Ovary (tissue), 7 donors: ENCODE measurements at regions not wholly inside any gene's neighbourhood (a gene's known extent, or its start where the extent isn't known, plus 50 kb on each side); places are given as distances from the start of the nearest gene placed in this dataset.

Source experiments
- DNase-seq, 5 donors: peaks; one replicate each; pipeline ENCODE4 v3.0.0-alpha.2; 2019 to 2020
- H3K27ac ChIP-seq, 2 donors: fragments of 200-600 bp; one replicate each; pipeline versions ENCODE4 v1.5.1 to v1.8.0; 2019 to 2022
- H3K27me3 ChIP-seq: fragments of 200-600 bp; one replicate; pipeline ENCODE4 v1.8.0; 2022
- H3K36me3 ChIP-seq: fragments of 200-600 bp; sonication (generic); one replicate; pipeline ENCODE4 v1.5.1; 2019
- H3K4me1 ChIP-seq: one replicate; pipeline ENCODE4 v1.8.1; 2013; ENCODE audit warnings: mild to moderate bottlenecking, moderate library complexity; ENCODE audit not compliant: insufficient read depth
- H3K4me3 ChIP-seq: fragments of 200-600 bp; sonication (generic); one replicate; pipeline ENCODE4 v1.5.1; 2017
- H3K9me3 ChIP-seq, 2 donors: fragments of 200-600 bp in 1 of 2; sonication (generic) in 1 of 2; one replicate each; pipeline versions ENCODE4 v1.5.1 to v1.8.1; 2013 to 2019; ENCODE audit warnings: mild to moderate bottlenecking in 1 of 2, moderate library complexity in 1 of 2
- EP300 ChIP-seq: sonication (generic); formaldehyde crosslinking; IDR thresholded peaks from one replicate; pipeline ENCODE4 v1.6.1; 2017; ENCODE audit warnings: antibody characterized with exemption
- POLR2A ChIP-seq: fragments of 450-650 bp; IDR thresholded peaks from one replicate; pipeline ENCODE4 v1.6.1; 2017; ENCODE audit warnings: antibody characterized with exemption, mild to moderate bottlenecking, moderate library complexity
- WGBS, 3 donors: extraction: QIAGEN DNeasy Blood & Tissue Kit in 1 of 3; methylation state at CpG; one replicate each; pipeline versions ENCODE4 v1.1.5 to v1.1.7; 2013 to 2017; 5-methylcytosine and 5-hydroxymethylcytosine counted together
- intact Hi-C, 4 donors: fragments of 100-400 bp; cut with DNase I; formaldehyde crosslinking; loops; one replicate each; pipeline versions ENCODE4 v1.11.0 to v1.15.1; 2022 to 2023
- TF ChIP-seq, protein P1 (sequence below), 3 donors: fragments of 450-650 bp in 2 of 3; fragments of 200-600 bp in 1 of 3; IDR thresholded peaks; one replicate each; pipeline versions ENCODE4 v1.5.1 to v1.8.0; 2016 to 2022; ENCODE audit warnings: antibody characterized with exemption in 3 of 3, mild to moderate bottlenecking in 1 of 3
- donor health status: DM: no; HTN: no; CAD: no; lungs with moderate emphysema.
- donor health status: DM: no; HTN: no; CAD: no.
- donor health status: Bipolar disorder and iron deficiency.
- donor health status: DM: no; HTN: no; CAD: no.
- donor health status: DM: yes; HTN: yes; CAD: no.

DNA sequence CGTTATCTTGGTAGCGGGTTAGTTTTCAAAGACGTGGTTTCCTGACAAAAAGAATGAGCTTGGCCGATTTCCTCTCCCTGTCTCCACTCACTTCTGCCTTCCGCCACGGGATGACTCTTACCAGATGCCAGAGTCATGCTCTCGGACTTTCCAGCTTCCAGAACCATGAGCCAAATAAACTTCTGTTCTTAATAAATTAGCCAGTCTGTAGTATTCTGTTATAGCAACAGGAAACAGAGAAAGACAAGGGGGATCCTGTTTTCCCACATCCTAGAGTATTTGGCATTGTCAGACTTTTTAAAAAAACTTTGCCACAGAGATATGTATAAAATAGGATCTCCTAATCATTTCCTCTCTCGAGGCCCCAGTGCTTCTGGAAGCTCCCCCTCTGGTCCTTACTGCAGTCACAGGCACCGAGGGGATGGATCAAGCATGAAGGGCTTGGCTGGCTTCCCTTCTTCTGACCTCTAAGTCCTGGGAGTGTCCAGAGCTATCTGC lies 84.9 kb upstream of the NAA20 start:
- no peaks in the 10 kb centered on the region for H3K9me3 ChIP-seq
- H3K36me3 ChIP-seq = no peaks in the 10 kb centered on the region
- intact Hi-C loops = no loop called here
- no peak for TF ChIP-seq POLR2A
- TF ChIP-seq EP300 = no peak
- TF ChIP-seq, protein P1, sequence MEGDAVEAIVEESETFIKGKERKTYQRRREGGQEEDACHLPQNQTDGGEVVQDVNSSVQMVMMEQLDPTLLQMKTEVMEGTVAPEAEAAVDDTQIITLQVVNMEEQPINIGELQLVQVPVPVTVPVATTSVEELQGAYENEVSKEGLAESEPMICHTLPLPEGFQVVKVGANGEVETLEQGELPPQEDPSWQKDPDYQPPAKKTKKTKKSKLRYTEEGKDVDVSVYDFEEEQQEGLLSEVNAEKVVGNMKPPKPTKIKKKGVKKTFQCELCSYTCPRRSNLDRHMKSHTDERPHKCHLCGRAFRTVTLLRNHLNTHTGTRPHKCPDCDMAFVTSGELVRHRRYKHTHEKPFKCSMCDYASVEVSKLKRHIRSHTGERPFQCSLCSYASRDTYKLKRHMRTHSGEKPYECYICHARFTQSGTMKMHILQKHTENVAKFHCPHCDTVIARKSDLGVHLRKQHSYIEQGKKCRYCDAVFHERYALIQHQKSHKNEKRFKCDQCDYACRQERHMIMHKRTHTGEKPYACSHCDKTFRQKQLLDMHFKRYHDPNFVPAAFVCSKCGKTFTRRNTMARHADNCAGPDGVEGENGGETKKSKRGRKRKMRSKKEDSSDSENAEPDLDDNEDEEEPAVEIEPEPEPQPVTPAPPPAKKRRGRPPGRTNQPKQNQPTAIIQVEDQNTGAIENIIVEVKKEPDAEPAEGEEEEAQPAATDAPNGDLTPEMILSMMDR (IDR thresholded peaks at IDR 0.05) = no peak
- H3K4me1 ChIP-seq = peaks cover 11% of the 10 kb centered on the region
- peak in 1 of 5 donors; percentile 34 for DNase-seq
- H3K27me3 ChIP-seq = no peaks in the 10 kb centered on the region
- no peak overlapping the region for H3K4me3 ChIP-seq
- H3K27ac ChIP-seq = no peak overlapping the region
- WGBS, 3 donors = 13 to 17% (median 14%) methylated on average over 9 of the region's 9 CpGs

DNA sequence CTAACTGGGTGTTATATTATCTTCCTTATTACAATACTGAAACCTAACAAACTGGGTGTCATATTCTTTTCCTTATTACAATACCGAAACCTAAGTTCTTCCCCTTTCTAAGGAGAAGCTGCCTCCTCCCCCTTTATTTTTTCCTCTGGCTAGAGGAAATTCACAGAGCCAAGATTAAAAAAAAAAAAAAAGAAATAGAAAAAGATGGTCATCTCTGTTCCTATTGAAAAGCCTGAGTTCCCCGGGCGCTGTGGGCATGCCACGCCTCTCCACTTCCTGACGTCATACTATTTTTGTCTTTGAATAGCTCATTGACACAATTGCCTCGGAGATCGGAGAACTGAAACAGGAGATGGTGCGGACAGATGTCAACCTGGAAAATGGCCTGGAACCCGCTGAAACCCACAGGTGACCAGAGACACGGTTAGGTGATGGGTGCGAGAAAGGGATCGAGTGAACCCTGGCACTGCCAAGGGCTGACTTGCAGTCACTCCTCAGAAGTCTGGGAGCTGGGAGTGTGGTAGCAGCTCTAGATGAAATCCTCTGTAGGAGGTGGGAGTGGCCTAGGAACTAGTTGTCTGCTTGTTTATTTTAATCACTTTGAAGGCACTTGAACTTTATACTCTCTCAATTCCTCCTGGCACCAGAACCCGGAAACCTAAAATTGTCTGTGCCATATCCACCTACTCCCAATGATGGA lies 82.2 kb upstream of the NAA20 start:
- DNase-seq = peak in 1 of 5 donors; percentile 34
- WGBS, 3 donors = 78 to 89% (median 88%) methylated on average over 13 of the region's 13 CpGs
- no peaks in the 10 kb centered on the region for H3K27me3 ChIP-seq
- no peaks in the 10 kb centered on the region for H3K9me3 ChIP-seq
- H3K4me1 ChIP-seq = peaks cover 9% of the 10 kb centered on the region
- intact Hi-C loops = no loop called here
- no peak overlapping the region for H3K27ac ChIP-seq
- no peaks in the 10 kb centered on the region for H3K36me3 ChIP-seq
- TF ChIP-seq POLR2A (no peak), EP300 (no peak)
- TF ChIP-seq, protein P1 (IDR thresholded peaks at IDR 0.05) = no peak
- no peak overlapping the region for H3K4me3 ChIP-seq

DNA sequence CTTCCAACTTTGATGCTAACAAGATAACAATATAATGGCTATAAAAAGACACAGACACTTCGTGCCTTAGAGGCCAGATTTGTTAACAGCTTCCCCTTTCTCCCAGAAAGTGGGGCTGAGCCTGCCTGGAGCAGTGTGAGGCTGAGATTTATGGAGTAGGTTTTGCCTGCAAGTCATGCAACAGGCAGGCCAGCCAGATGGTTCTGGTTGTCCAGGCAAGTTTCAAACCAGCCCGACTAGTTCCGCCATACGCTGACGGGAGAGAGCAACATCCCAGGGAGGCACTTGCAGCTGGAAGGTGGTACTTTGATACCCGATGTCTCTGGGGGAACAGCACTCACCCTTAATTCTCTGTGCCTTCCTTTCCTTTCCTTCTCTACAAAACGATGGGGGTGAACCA lies 81.3 kb upstream of the NAA20 start:
- Histone ChIP-seq H3K9me3 (no peaks in the 10 kb centered on the region), H3K27me3 (no peaks in the 10 kb centered on the region), H3K36me3 (no peaks in the 10 kb centered on the region), H3K4me1 (peaks cover 4% of the 10 kb centered on the region), H3K27ac (no peak overlapping the region), H3K4me3 (no peak overlapping the region)
- DNase-seq = no peak
- TF ChIP-seq EP300 (no peak), POLR2A (no peak)
- TF ChIP-seq, protein P1 (IDR thresholded peaks at IDR 0.05) = no peak
- WGBS, 3 donors = 79 to 83% (median 82%) methylated on average over 7 of the region's 7 CpGs
- intact Hi-C loops = no loop called here

DNA sequence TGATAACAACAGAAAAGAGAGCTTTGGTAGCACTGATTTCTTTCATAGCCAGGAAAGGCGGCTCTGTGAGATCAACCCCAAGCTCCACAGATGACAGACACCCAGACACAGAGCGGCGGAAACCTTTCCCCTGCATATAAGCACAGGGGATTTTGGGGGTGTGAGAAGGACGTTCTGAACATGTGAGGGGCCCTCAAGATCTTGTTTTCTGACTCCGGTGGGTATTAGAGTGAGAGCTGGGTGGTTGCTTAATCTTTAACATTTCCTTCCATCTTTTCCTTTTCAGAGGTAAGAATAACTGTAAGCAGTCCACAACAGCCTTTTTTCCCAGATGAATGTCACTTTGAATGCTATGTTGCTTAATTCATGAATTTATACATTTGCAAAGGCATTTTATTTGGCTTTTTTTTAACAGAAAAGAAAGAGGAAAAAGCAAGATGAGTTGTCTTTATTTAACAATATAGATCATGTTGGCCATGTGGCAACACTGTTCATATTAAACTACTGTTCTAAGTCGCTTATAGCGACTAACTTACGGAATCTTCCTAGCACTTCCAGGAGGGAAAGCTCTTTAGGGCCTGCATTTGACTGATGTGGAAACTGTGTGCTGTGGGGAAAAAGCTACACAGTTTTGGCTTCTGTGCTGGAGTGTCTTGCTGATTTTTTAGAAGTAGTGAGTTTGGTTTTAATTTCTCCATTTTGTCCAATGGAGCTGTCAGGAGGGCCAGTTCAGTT lies 80.5 kb upstream of the NAA20 start:
- H3K4me3 ChIP-seq = no peak overlapping the region
- no peaks in the 10 kb centered on the region for H3K27me3 ChIP-seq
- no peaks in the 10 kb centered on the region for H3K36me3 ChIP-seq
- H3K9me3 ChIP-seq = no peaks in the 10 kb centered on the region
- 90 to 93% (median 92%) methylated on average over 8 of the region's 8 CpGs for WGBS, 3 donors
- no peak overlapping the region for H3K27ac ChIP-seq
- peaks cover 4% of the 10 kb centered on the region for H3K4me1 ChIP-seq
- no peak for DNase-seq
- intact Hi-C loops = no loop called here
- TF ChIP-seq, protein P1 (IDR thresholded peaks at IDR 0.05) = no peak
- no peak for TF ChIP-seq EP300
- TF ChIP-seq POLR2A = no peak
